H9 (cell line): ENCODE measurements at regions not wholly inside any gene's neighbourhood (a gene's known extent, or its start where the extent isn't known, plus 50 kb on each side); places are given as distances from the start of the nearest gene placed in this dataset.

Experiments
- DNase-seq: peaks from one replicate; pipeline ENCODE4 v3.0.0-alpha.2; 2017
- H2AFZ ChIP-seq: one replicate; pipeline ENCODE4 v1.6.1; 2013; ENCODE audit warnings: mild to moderate bottlenecking, low read length, control low read depth, moderate library complexity
- H2AK5ac ChIP-seq: 2 replicates; pipeline ENCODE4 v1.6.1; 2013; ENCODE audit warnings: low read length, control low read depth, mixed read lengths; ENCODE audit not compliant: insufficient read length
- H2BK120ac ChIP-seq: one replicate; pipeline ENCODE4 v1.6.1; 2013; ENCODE audit warnings: low read depth, mild to moderate bottlenecking, low read length, control low read depth, inconsistent platforms; ENCODE audit not compliant: poor library complexity, severe bottlenecking
- H2BK12ac ChIP-seq: 2 replicates; pipeline ENCODE4 v1.6.1; 2013; ENCODE audit warnings: low read length, control low read depth, mixed read lengths, low read depth; ENCODE audit not compliant: insufficient read length
- H2BK15ac ChIP-seq: 2 replicates; pipeline ENCODE4 v1.6.1; 2013; ENCODE audit warnings: low read depth, low read length, control low read depth
- H2BK20ac ChIP-seq: one replicate; pipeline ENCODE4 v1.6.1; 2013; ENCODE audit warnings: low read depth, mild to moderate bottlenecking, low read length, control low read depth, inconsistent platforms; ENCODE audit not compliant: poor library complexity, severe bottlenecking
- H2BK5ac ChIP-seq: 2 replicates; pipeline ENCODE4 v1.6.1; 2013; ENCODE audit warnings: low read length, control low read depth, mixed read lengths; ENCODE audit not compliant: insufficient read length
- H3K14ac ChIP-seq: 2 replicates; pipeline ENCODE4 v1.6.1; 2013; ENCODE audit warnings: low read length, control low read depth; ENCODE audit not compliant: insufficient read depth
- H3K18ac ChIP-seq: 2 replicates; pipeline ENCODE4 v1.6.1; 2013; ENCODE audit warnings: low read depth, mild to moderate bottlenecking, mixed read lengths, low read length, control low read depth; ENCODE audit not compliant: insufficient read length
- H3K23ac ChIP-seq: 2 replicates; pipeline ENCODE4 v1.6.1; 2013; ENCODE audit warnings: low read length, control low read depth, mixed read lengths, low read depth; ENCODE audit not compliant: insufficient read length
- H3K23me2 ChIP-seq: 2 replicates; pipeline ENCODE4 v1.6.1; 2013; ENCODE audit warnings: low read depth, mild to moderate bottlenecking, mixed read lengths, low read length, control low read depth; ENCODE audit not compliant: insufficient read length, poor library complexity, severe bottlenecking
- H3K27ac ChIP-seq: 2 replicates; pipeline ENCODE4 v1.5.1; 2013; ENCODE audit warnings: low read length, control low read depth, mixed read lengths, low read depth; ENCODE audit not compliant: insufficient read length
- H3K27me3 ChIP-seq: 2 replicates; pipeline ENCODE4 v1.6.1; 2013; ENCODE audit warnings: low read length, control low read depth, inconsistent platforms; ENCODE audit not compliant: insufficient read depth
- H3K4ac ChIP-seq: 2 replicates; pipeline ENCODE4 v1.6.1; 2013; ENCODE audit warnings: low read depth, mild to moderate bottlenecking, control low read depth, inconsistent platforms, low read length, moderate library complexity
- H3K4me1 ChIP-seq: 2 replicates; pipeline ENCODE4 v1.6.1; 2013; ENCODE audit warnings: low read length, control low read depth, inconsistent platforms; ENCODE audit not compliant: insufficient read depth
- H3K4me2 ChIP-seq: 2 replicates; pipeline ENCODE4 v1.6.1; 2013; ENCODE audit warnings: low read length, control low read depth, mixed read lengths; ENCODE audit not compliant: insufficient read length, insufficient read depth
- H3K56ac ChIP-seq: 2 replicates; pipeline ENCODE4 v1.6.1; 2013; ENCODE audit warnings: low read depth, mild to moderate bottlenecking, mixed read lengths, low read length, control low read depth; ENCODE audit not compliant: insufficient read length
- H3K79me1 ChIP-seq: 2 replicates; pipeline ENCODE4 v1.6.1; 2013; ENCODE audit warnings: low read depth, mild to moderate bottlenecking, moderate library complexity, low read length, control low read depth, inconsistent platforms; ENCODE audit not compliant: insufficient read depth, poor library complexity, severe bottlenecking
- H3K79me2 ChIP-seq: 2 replicates; pipeline ENCODE4 v1.6.1; 2013; ENCODE audit warnings: low read length, control low read depth, inconsistent platforms; ENCODE audit not compliant: insufficient read depth
- H3K9ac ChIP-seq: 2 replicates; pipeline ENCODE4 v1.6.1; 2013; ENCODE audit warnings: low read length, control low read depth, mixed read lengths; ENCODE audit not compliant: insufficient read length; ENCODE audit errors: extremely low read depth
- H3K9me3 ChIP-seq: one replicate; pipeline ENCODE4 v1.6.1; 2013; ENCODE audit warnings: low read depth, low read length, inconsistent platforms; ENCODE audit not compliant: control insufficient read depth
- H3T11ph ChIP-seq: one replicate; pipeline ENCODE4 v1.6.1; 2013; ENCODE audit warnings: mild to moderate bottlenecking, low read length, control low read depth, inconsistent platforms
- H4K20me1 ChIP-seq: one replicate; pipeline ENCODE4 v1.6.1; 2013; ENCODE audit not compliant: control insufficient read depth, insufficient read length, insufficient read depth
- H4K5ac ChIP-seq: 2 replicates; pipeline ENCODE4 v1.6.1; 2013; ENCODE audit warnings: low read depth, mild to moderate bottlenecking, mixed read lengths, low read length, control low read depth; ENCODE audit not compliant: insufficient read length
- H4K8ac ChIP-seq: replicated peaks from 2 replicates; pipeline ENCODE4 v1.6.1; 2013; ENCODE audit warnings: low read length, control low read depth, mixed read lengths, low read depth; ENCODE audit not compliant: insufficient read length
- H4K91ac ChIP-seq: 2 replicates; pipeline ENCODE4 v1.6.1; 2013; ENCODE audit warnings: low read depth, mild to moderate bottlenecking, moderate library complexity, mixed read lengths, low read length, control low read depth; ENCODE audit not compliant: insufficient read length
- H3K27ac Mint-ChIP-seq, 3 experiments: 2 replicates in 2 of 3; 3 replicates in 1 of 3; pipeline ENCODE4 v1.8.0; 2020 to 2021; ENCODE audit warnings: mixed read lengths in 3 of 3, mild to moderate bottlenecking in 1 of 3, moderate library complexity in 1 of 3
- H3K27me3 Mint-ChIP-seq: 2 replicates; pipeline ENCODE4 v1.8.0; 2021; ENCODE audit warnings: low read depth, mild to moderate bottlenecking, moderate library complexity, mixed read lengths
- H3K36me3 Mint-ChIP-seq, 3 experiments: 2 replicates in 2 of 3; 3 replicates in 1 of 3; pipeline ENCODE4 v1.8.0; 2020 to 2021; ENCODE audit warnings: low read depth in 3 of 3, mixed read lengths in 3 of 3; ENCODE audit not compliant: insufficient read depth in 1 of 3
- H3K4me1 Mint-ChIP-seq, 2 experiments: 2 replicates each; pipeline ENCODE4 v1.8.0; 2020; ENCODE audit warnings: mixed read lengths in 2 of 2
- H3K4me3 Mint-ChIP-seq, 2 experiments: 2 replicates in 1 of 2; 3 replicates in 1 of 2; pipeline ENCODE4 v1.8.0; 2020 to 2021; ENCODE audit warnings: mild to moderate bottlenecking in 2 of 2, mixed read lengths in 2 of 2, moderate library complexity in 1 of 2
- H3K9me3 Mint-ChIP-seq, 2 experiments: 2 replicates in 1 of 2; 3 replicates in 1 of 2; pipeline ENCODE4 v1.8.0; 2020; ENCODE audit warnings: mild to moderate bottlenecking in 2 of 2, mixed read lengths in 2 of 2, moderate library complexity in 1 of 2
- CTCF ChIP-seq: fragments of 200-600 bp; sonication (generic); conservative IDR thresholded peaks from 3 replicates; pipeline ENCODE4 v1.8.0; 2021; ENCODE audit warnings: antibody characterized with exemption, mild to moderate bottlenecking
- WGBS: extraction: QIAGEN DNeasy Blood & Tissue Kit; methylation state at CpG from one replicate; pipeline ENCODE4 v1.1.7; 2013; ENCODE audit warnings: missing lambda C conversion rate, low lambda C conversion rate, mixed read lengths; ENCODE audit not compliant: insufficient read length; ENCODE audit errors: extremely low coverage; 5-methylcytosine and 5-hydroxymethylcytosine counted together

DNA sequence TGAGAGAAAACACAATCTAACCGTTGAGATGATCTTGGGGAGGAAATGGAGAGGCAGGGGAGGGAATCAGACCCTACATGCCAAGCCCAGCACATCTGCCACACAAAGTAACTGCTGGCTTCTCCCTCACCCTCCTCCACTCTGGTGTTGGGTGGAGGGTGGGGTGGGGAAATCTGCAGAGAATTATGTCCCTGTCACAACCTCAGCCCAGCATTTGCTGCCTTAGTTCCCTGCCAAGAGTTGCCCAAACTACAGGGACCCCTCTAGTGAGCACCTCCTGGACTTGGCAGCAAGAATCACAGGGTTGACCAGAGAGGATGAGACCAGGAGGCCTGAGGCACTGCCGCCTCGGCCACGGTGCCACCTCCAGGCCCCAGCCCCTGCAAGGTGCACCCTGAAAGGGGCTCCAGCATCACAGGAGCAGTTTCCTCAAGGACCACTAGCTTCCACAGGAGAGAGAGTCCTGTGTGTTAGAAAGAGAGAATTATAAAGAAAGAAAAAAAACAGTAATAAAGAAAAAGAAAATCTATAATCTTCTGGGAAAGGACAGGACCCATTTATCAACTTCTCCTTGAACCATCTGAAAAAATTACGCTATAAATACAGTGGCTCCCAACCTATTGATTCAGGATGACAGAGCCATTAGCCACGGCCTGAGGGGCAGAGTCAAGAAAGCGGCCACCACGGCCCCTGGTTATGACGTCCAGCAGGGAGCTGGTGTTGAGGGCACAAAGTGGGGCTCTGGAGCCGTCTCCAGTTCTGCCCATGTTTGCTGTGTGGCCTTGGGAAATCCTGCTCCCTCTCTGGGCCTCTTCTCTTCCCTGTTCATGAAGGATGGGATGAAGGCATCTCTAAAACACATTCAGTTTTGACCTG is 451.7 kb downstream of the MATN1 start:
- Histone ChIP-seq H4K8ac (no peak overlapping the region), H3T11ph (no peak overlapping the region), H3K4me2 (no peak overlapping the region), H3K23ac (no peak overlapping the region), H3K4ac (no peak overlapping the region), H2BK120ac (no peak overlapping the region), H3K18ac (no peak overlapping the region), H3K27me3 (no peaks in the 10 kb centered on the region), H2BK12ac (no peak overlapping the region), H3K27ac (no peak overlapping the region), H2BK5ac (no peak overlapping the region), H3K23me2 (no peaks in the 10 kb centered on the region), H2AFZ (no peak overlapping the region), H4K20me1 (no peaks in the 10 kb centered on the region), H3K79me2 (no peaks in the 10 kb centered on the region), H3K14ac (no peak overlapping the region), H2BK15ac (no peak overlapping the region), H4K91ac (no peak overlapping the region), H3K9me3 (no peaks in the 10 kb centered on the region), H2AK5ac (no peak overlapping the region), H3K56ac (no peak overlapping the region), H4K5ac (no peak overlapping the region), H3K79me1 (no peaks in the 10 kb centered on the region), H2BK20ac (no peak overlapping the region), H3K9ac (no peak overlapping the region), H3K4me1 (no peaks in the 10 kb centered on the region)
- Mint-ChIP-seq H3K4me3 (no peak overlapping the region), H3K9me3 (no peaks in the 10 kb centered on the region; a peak in 2 of 5 replicates), H3K27me3 (peaks cover 6% of the 10 kb centered on the region; the same call in 1 of the 2 replicates), H3K27ac (0 out of 7 replicates have a peak overlapping the region, but pooled peaks of 1 of the 3 experiments have one; percentile 52), H3K4me1 (0 out of 4 replicates have a peak, but pooled peaks cover 0 to 2% of the 10 kb centered on the region in 2 experiments), H3K36me3 (no peaks in the 10 kb centered on the region)
- WGBS, result no CpG with 5 or more reads among the region's 10 CpGs
- no peak for TF ChIP-seq CTCF
- peak; percentile 10 for DNase-seq
